ENCODE measurements at regions not wholly inside any gene's neighbourhood (a gene's known extent, or its start where the extent isn't known, plus 50 kb on each side); places are given as distances from the start of the nearest gene placed in this dataset.
"Not testable (repeated sequence)": the region's sequence is repeated elsewhere in the genome, so short reads cannot be mapped to it uniquely, and the experiment has no call there.

DNA sequence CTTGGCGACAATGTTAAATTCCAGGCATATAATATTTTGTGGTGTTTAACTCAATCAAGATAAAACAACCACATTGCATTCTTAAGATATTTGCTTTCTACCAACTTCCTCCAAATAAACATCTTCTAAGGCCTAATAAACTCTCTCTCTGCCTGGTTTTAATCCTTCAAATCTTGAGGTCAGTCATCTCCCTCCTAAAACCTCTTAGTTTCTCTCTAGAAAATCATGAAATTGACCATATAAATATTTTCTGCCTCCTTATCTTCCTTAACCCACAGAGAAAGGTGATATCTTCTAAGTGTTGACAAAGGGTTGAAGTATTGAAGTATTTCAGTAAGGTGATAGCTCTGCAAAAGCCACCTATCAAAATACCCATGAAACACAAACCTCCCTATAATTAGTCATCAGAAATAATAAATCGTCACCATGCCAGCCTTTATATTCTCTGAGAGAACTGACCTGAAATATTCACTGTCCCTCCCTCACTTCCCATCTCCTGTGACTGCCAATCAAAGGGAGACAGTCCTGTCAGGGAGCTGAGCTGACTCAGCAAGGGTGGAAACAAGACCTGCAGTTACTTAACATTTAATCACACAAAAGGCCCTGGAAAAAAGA, 1261.1 kb downstream of the ROBO1 start:
- H3K4me1 ChIP-seq (ENCODE audit: insufficient read depth, poor library complexity, severe bottlenecking): peaks cover 15% of the 10 kb centered on the region
- DNase-seq (ENCODE audit: low spot score) (no peak), ATAC-seq (ENCODE audit: low read depth) (peak; percentile 85)
- peak overlapping the region; percentile 44 for H3K27ac ChIP-seq (ENCODE audit: poor library complexity, severe bottlenecking)
- H3K36me3 ChIP-seq (ENCODE audit: low read depth): no peaks in the 10 kb centered on the region
- H3K27me3 ChIP-seq (ENCODE audit: insufficient read depth, poor library complexity, severe bottlenecking): no peaks in the 10 kb centered on the region
- TF ChIP-seq, protein P1, sequence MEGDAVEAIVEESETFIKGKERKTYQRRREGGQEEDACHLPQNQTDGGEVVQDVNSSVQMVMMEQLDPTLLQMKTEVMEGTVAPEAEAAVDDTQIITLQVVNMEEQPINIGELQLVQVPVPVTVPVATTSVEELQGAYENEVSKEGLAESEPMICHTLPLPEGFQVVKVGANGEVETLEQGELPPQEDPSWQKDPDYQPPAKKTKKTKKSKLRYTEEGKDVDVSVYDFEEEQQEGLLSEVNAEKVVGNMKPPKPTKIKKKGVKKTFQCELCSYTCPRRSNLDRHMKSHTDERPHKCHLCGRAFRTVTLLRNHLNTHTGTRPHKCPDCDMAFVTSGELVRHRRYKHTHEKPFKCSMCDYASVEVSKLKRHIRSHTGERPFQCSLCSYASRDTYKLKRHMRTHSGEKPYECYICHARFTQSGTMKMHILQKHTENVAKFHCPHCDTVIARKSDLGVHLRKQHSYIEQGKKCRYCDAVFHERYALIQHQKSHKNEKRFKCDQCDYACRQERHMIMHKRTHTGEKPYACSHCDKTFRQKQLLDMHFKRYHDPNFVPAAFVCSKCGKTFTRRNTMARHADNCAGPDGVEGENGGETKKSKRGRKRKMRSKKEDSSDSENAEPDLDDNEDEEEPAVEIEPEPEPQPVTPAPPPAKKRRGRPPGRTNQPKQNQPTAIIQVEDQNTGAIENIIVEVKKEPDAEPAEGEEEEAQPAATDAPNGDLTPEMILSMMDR (IDR thresholded peaks at IDR 0.05; ENCODE audit: poor library complexity, severe bottlenecking): no peak
- no peak overlapping the region for H3K4me3 ChIP-seq (ENCODE audit: severe bottlenecking)
- H3K9me3 ChIP-seq (ENCODE audit: severe bottlenecking): no peaks in the 10 kb centered on the region

DNA sequence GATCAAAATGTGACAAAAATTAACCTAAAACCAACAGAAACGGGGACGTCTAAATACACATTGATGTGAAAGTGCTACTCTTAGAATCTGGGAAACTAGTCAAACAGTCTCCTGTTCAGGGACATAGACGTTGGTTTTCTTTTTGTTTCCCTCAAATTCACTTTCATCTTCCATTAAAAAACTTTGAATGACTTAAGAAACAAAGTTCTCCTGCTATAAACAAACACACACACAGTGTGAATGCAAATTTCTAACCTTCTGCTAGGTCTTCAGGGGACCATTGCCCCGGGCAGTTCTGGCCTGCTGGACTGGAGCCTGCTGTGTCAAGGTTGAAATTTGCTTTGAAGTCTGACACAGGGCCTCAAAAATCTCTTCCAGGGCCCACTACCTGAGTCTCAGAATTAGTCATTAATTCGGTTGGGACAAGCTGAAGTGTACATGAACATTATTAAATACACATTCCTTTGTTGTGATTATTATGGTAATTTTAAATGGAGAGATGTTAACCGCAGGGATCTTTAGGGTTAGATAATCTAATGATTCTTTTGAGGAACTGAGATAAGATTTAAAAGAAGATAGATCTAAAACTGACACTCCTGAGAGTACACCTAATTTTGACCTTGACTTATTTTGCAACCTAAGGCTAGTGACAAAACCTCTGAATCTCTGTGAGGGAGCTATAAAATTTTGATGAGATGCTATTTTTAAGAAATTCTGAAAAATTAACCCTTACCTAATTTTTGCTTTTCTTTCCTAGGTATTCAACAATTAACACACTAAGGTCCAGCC, 1260.4 kb downstream of the ROBO1 start:
- TF ChIP-seq, protein P1 (IDR thresholded peaks at IDR 0.05; ENCODE audit: poor library complexity, severe bottlenecking): no peak

DNA sequence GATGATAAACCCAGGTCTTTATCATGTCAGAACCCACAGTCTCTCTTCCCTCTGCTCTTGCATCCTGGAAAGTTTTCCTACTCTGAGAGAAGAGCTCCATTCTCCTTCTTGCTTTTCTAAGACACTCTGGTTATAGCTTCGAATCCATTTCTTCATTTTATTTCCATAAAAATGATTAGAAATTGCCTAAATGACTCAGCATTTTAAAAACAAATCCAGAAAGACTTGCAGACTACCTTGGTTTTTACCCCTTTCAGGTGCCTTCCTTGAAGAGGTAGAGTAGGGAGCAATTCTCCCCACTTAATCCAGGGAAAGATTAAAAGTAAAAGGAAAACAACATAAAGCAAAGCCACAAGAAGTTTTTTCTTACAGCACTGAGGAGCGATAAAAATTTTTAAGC, 1256.0 kb downstream of the ROBO1 start:
- Histone ChIP-seq H3K27ac (ENCODE audit: poor library complexity, severe bottlenecking) (no peak overlapping the region), H3K4me3 (ENCODE audit: severe bottlenecking) (no peak overlapping the region), H3K4me1 (ENCODE audit: insufficient read depth, poor library complexity, severe bottlenecking) (peaks cover 11% of the 10 kb centered on the region), H3K27me3 (ENCODE audit: insufficient read depth, poor library complexity, severe bottlenecking) (no peaks in the 10 kb centered on the region), H3K9me3 (ENCODE audit: severe bottlenecking) (no peaks in the 10 kb centered on the region), H3K36me3 (ENCODE audit: low read depth) (no peaks in the 10 kb centered on the region)
- TF ChIP-seq, protein P1 (IDR thresholded peaks at IDR 0.05; ENCODE audit: poor library complexity, severe bottlenecking): no peak
- DNase-seq (ENCODE audit: low spot score) (no peak), ATAC-seq (ENCODE audit: low read depth) (no peak)

More for the DNA sequence above, 1260.4 kb downstream of the ROBO1 start:
- DNase-seq (ENCODE audit: low spot score) (no peak), ATAC-seq (ENCODE audit: low read depth) (peak; percentile 84)
- Histone ChIP-seq H3K27ac (ENCODE audit: poor library complexity, severe bottlenecking) (peak overlapping the region; percentile 44), H3K4me1 (ENCODE audit: insufficient read depth, poor library complexity, severe bottlenecking) (peaks cover 15% of the 10 kb centered on the region), H3K9me3 (ENCODE audit: severe bottlenecking) (no peaks in the 10 kb centered on the region), H3K36me3 (ENCODE audit: low read depth) (no peaks in the 10 kb centered on the region), H3K27me3 (ENCODE audit: insufficient read depth, poor library complexity, severe bottlenecking) (no peaks in the 10 kb centered on the region), H3K4me3 (ENCODE audit: severe bottlenecking) (no peak overlapping the region)

DNA sequence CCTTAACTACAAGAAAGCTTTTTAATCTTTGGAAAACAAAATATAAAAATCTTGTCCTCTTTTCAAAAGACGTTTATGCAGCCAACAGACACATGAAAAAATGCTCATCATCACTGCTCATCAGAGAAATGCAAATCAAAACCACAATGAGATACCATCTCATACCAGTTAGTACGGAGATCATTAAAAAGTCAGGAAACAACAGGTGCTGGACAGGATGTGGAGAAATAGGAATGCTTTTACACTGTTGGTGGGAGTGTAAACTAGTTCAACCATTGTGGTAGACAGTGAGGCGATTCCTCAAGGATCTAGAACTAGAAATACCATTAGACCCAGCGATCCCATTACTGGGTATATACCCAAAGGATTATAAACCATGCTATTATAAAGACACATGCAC, 1255.0 kb downstream of the ROBO1 start:
- H3K4me3 ChIP-seq (ENCODE audit: severe bottlenecking); H3K27ac ChIP-seq (ENCODE audit: poor library complexity, severe bottlenecking); H3K27me3 ChIP-seq (ENCODE audit: insufficient read depth, poor library complexity, severe bottlenecking); H3K4me1 ChIP-seq (ENCODE audit: insufficient read depth, poor library complexity, severe bottlenecking); ATAC-seq (ENCODE audit: low read depth); H3K9me3 ChIP-seq (ENCODE audit: severe bottlenecking); DNase-seq (ENCODE audit: low spot score); H3K36me3 ChIP-seq (ENCODE audit: low read depth): not testable (repeated sequence)

DNA sequence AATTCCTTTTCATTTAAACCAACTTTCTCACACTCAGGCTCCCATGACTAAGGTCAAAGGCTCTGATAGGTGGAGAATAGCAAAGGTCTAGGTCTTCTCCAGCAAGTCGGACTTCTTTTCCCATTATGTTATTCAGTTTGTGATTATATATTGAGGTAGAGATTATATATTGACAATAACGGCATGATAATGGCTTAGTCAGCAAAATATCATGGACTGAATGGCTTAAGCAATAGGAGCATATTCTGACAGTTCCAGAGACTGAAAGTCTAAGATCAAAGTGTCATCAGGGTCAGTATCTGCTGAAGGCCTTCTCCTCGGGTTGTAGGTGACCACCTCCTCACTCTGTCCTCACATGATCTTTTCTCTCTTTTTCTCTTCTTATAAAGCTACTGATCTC, 1251.4 kb downstream of the ROBO1 start:
- Histone ChIP-seq H3K4me3 (ENCODE audit: severe bottlenecking) (no peak overlapping the region), H3K27ac (ENCODE audit: poor library complexity, severe bottlenecking) (no peak overlapping the region), H3K27me3 (ENCODE audit: insufficient read depth, poor library complexity, severe bottlenecking) (no peaks in the 10 kb centered on the region), H3K36me3 (ENCODE audit: low read depth) (no peaks in the 10 kb centered on the region), H3K4me1 (ENCODE audit: insufficient read depth, poor library complexity, severe bottlenecking) (no peaks in the 10 kb centered on the region), H3K9me3 (ENCODE audit: severe bottlenecking) (no peaks in the 10 kb centered on the region)
- DNase-seq (ENCODE audit: low spot score) (no peak), ATAC-seq (ENCODE audit: low read depth) (no peak)
- TF ChIP-seq, protein P1 (IDR thresholded peaks at IDR 0.05; ENCODE audit: poor library complexity, severe bottlenecking): no peak
